Endothelial cell of umbilical vein (primary cell): ENCODE measurements at regions not wholly inside any gene's neighbourhood (a gene's known extent, or its start where the extent isn't known, plus 50 kb on each side); places are given as distances from the start of the nearest gene placed in this dataset.

Source experiments
- BruUV-seq: library from RNA; stranded (reverse); fragments of 400-500 nt; replicated peaks from 2 replicates; lab custom pipeline; 2021; lab: Mats Ljungman, UMichigan
- CTCF ChIA-PET: fragments of 300-600, 350-600 bp; sonication (Branson Sonifier 250); formaldehyde crosslinking; loops from one replicate; lab custom pipeline; 2021; ENCODE audit warnings: antibody characterized with exemption, inconsistent platforms; lab: Charles Lee
- POLR2A ChIA-PET: fragments of 300-600, 350-600 bp; sonication (Branson Sonifier 250); formaldehyde crosslinking; loops from one replicate; lab custom pipeline; 2021; ENCODE audit warnings: antibody characterized with exemption, inconsistent platforms; lab: Charles Lee
- DNase-seq: peaks from one replicate; pipeline ENCODE4 v3.0.0-alpha.2; 2011; ENCODE audit warnings: low read depth, low spot score
- FAIRE-seq: peaks from 2 replicates; lab custom pipeline; 2011; peaks lifted over from hg19 to GRCh38; lab: Jason Lieb, UNC
- H2AFZ ChIP-seq: 2 replicates; pipeline ENCODE4 v1.6.0; 2012; ENCODE audit warnings: low read depth, low read length, control low read depth, inconsistent platforms
- H3K27ac ChIP-seq: 2 replicates; pipeline ENCODE4 v1.5.1; 2011; ENCODE audit warnings: low read depth, mild to moderate bottlenecking, control low read depth, low read length, moderate library complexity; ENCODE audit not compliant: insufficient read depth
- H3K27me3 ChIP-seq, 2 experiments: 2 replicates each; pipeline versions ENCODE4 v1.6.0 to v1.6.1; 2011; ENCODE audit warnings: low read length in 2 of 2, mixed read lengths in 1 of 2; ENCODE audit not compliant: control insufficient read depth in 2 of 2, insufficient read depth in 2 of 2
- H3K36me3 ChIP-seq, 2 experiments: 2 replicates in 1 of 2; 3 replicates in 1 of 2; pipeline ENCODE4 v1.5.1; 2011; ENCODE audit warnings: low read length in 2 of 2, mild to moderate bottlenecking in 1 of 2, moderate library complexity in 1 of 2; ENCODE audit not compliant: control insufficient read depth in 2 of 2, insufficient read depth in 2 of 2; ENCODE audit errors: extremely low read depth in 1 of 2
- H3K4me1 ChIP-seq: 3 replicates; pipeline ENCODE4 v1.5.1; 2011; ENCODE audit warnings: mild to moderate bottlenecking, low read length; ENCODE audit not compliant: control insufficient read depth, insufficient read depth; ENCODE audit errors: extremely low read depth
- H3K4me2 ChIP-seq: 2 replicates; pipeline ENCODE4 v1.6.1; 2011; ENCODE audit warnings: low read length, control low read depth, mixed read lengths; ENCODE audit not compliant: insufficient read depth
- H3K4me3 ChIP-seq, 3 experiments: fragments of 200-600 bp in 1 of 3; sonication (generic), shearing (Covaris generic) in 1 of 3; replicated peaks in 1 of 3; 2 replicates each; pipeline ENCODE4 v1.5.1; 2011 to 2016; ENCODE audit warnings: control low read depth in 3 of 3, low read length in 3 of 3, mild to moderate bottlenecking in 2 of 3, inconsistent platforms in 1 of 3, low read depth in 1 of 3, moderate library complexity in 1 of 3; ENCODE audit not compliant: insufficient read depth in 1 of 3
- H3K79me2 ChIP-seq: 2 replicates; pipeline ENCODE4 v1.6.0; 2012; ENCODE audit warnings: low read length, inconsistent platforms; ENCODE audit not compliant: control insufficient read depth, insufficient read depth
- H3K9ac ChIP-seq: replicated peaks from 2 replicates; pipeline ENCODE3; 2011; ENCODE audit warnings: low read length, control low read depth; ENCODE audit not compliant: insufficient read depth; ENCODE audit errors: extremely low read depth
- H3K9me1 ChIP-seq: replicated peaks from 3 replicates; pipeline ENCODE4 v1.6.0; 2011; ENCODE audit warnings: mild to moderate bottlenecking, low read length; ENCODE audit not compliant: control insufficient read depth, insufficient read depth; ENCODE audit errors: extremely low read depth
- H3K9me3 ChIP-seq: replicated peaks from 2 replicates; pipeline ENCODE4 v1.5.1; 2012; ENCODE audit warnings: low read length, inconsistent platforms; ENCODE audit not compliant: control insufficient read depth, insufficient read depth
- H4K20me1 ChIP-seq: replicated peaks from 2 replicates; pipeline ENCODE3; 2011; ENCODE audit warnings: mild to moderate bottlenecking, low read length; ENCODE audit not compliant: control insufficient read depth, insufficient read depth; ENCODE audit errors: extremely low read depth
- CTCF ChIP-seq, 2 donors: IDR thresholded peaks; 1 replicate in 1 of 2; 2 replicates in 1 of 2; pipeline ENCODE4 v1.5.1; 2011; ENCODE audit warnings: low read length in 2 of 2, mild to moderate bottlenecking in 2 of 2, moderate library complexity in 2 of 2, control low read depth in 1 of 2, inconsistent platforms in 1 of 2, low read depth in 1 of 2; ENCODE audit not compliant: insufficient read depth in 1 of 2; ENCODE audit errors: extremely low read depth in 1 of 2
- EZH2 ChIP-seq: IDR thresholded peaks from 2 replicates; pipeline ENCODE4 v1.6.1; 2012; ENCODE audit warnings: borderline replicate concordance, low read depth, mild to moderate bottlenecking, moderate library complexity, low read length, inconsistent platforms; ENCODE audit not compliant: severe bottlenecking
- FOS ChIP-seq: IDR thresholded peaks from 2 replicates; pipeline ENCODE4 v1.6.1; 2011; ENCODE audit warnings: mild to moderate bottlenecking, low read length, moderate library complexity, borderline replicate concordance; ENCODE audit not compliant: insufficient read depth
- GATA2 ChIP-seq: IDR thresholded peaks from 2 replicates; pipeline ENCODE4 v1.7.0; 2011; ENCODE audit warnings: low read depth, mild to moderate bottlenecking, moderate library complexity, mixed read lengths, low read length; ENCODE audit not compliant: insufficient read length, insufficient read depth
- JUN ChIP-seq: IDR thresholded peaks from 2 replicates; pipeline ENCODE4 v1.6.1; 2011; ENCODE audit warnings: borderline replicate concordance, low read depth; ENCODE audit not compliant: insufficient read length, insufficient read depth
- MAX ChIP-seq: IDR thresholded peaks from 2 replicates; pipeline ENCODE4 v1.6.1; 2011; ENCODE audit not compliant: insufficient read depth, insufficient read length
- MYC ChIP-seq: IDR thresholded peaks from one replicate; pipeline ENCODE4 v1.6.1; 2011; ENCODE audit warnings: mild to moderate bottlenecking, low read depth, low read length
- POLR2A ChIP-seq: IDR thresholded peaks from 2 replicates; pipeline ENCODE4 v1.6.1; 2012; ENCODE audit warnings: low read depth, mild to moderate bottlenecking, control low read depth, low read length
- POLR2AphosphoS5 ChIP-seq: IDR thresholded peaks from 2 replicates; pipeline ENCODE4 v1.6.1; 2012; ENCODE audit warnings: low read depth, mild to moderate bottlenecking, control low read depth, low read length, moderate library complexity; ENCODE audit not compliant: insufficient read depth
- dilution Hi-C: fragments of 300-500 bp; cut with MboI; formaldehyde crosslinking; loops from one replicate; pipeline ENCODE4 v1.15.0; 2019; ENCODE audit warnings: low sequenced_read_pairs; ENCODE audit not compliant: extremely low pct_ligation_motif_present
- intact Hi-C: fragments of 100-400 bp; cut with micrococcal nuclease; formaldehyde crosslinking; loops from one replicate; pipeline ENCODE4 v1.10.0; 2022

GRCh38 chr2:22449696-22450095, 935.3 kb upstream of the KLHL29 start:
- intact Hi-C loops (no loop called here), dilution Hi-C loops (no loop called here)
- no peaks in the 10 kb centered on the region for H4K20me1 ChIP-seq
- TF ChIP-seq FOS, result no peak
- TF ChIP-seq EZH2, result no peak
- no peak for TF ChIP-seq JUN
- TF ChIP-seq POLR2AphosphoS5, result no peak
- no peak for TF ChIP-seq CTCF (IDR thresholded peaks at IDR 0.05; ENCODE audit: extremely low read depth in 1 of 2, insufficient read depth in 1 of 2, low read depth in 1 of 2, low read length in 2 of 2)
- no peak for TF ChIP-seq MYC
- no peak for TF ChIP-seq MAX
- TF ChIP-seq POLR2A, result no peak
- no peak for TF ChIP-seq GATA2
- no peaks in the 10 kb centered on the region for H3K79me2 ChIP-seq
- ChIA-PET POLR2A (no interaction called here), CTCF (no interaction called here)
- no TSS peak for BruUV-seq
- no peak overlapping the region for H3K4me2 ChIP-seq
- peaks cover 2% of the 10 kb centered on the region for H3K9me3 ChIP-seq
- H3K27me3 ChIP-seq, result no peaks in the 10 kb centered on the region
- DNase-seq (no peak), FAIRE-seq (no peak)
- no peak overlapping the region for H2AFZ ChIP-seq
- H3K4me1 ChIP-seq, result no peaks in the 10 kb centered on the region
- H3K4me3 ChIP-seq, result no peak overlapping the region
- H3K27ac ChIP-seq, result no peak overlapping the region
- no peaks in the 10 kb centered on the region for H3K9me1 ChIP-seq
- H3K9ac ChIP-seq, result no peak overlapping the region
- H3K36me3 ChIP-seq, result no peaks in the 10 kb centered on the region
